Tibial nerve (tissue), 3 donors: ENCODE measurements at regions not wholly inside any gene's neighbourhood (a gene's known extent, or its start where the extent isn't known, plus 50 kb on each side); places are given as distances from the start of the nearest gene placed in this dataset.

ENCODE experiments used
- POLR2A ChIP-seq, 2 donors: fragments of 450-650 bp; IDR thresholded peaks; one replicate each; pipeline ENCODE4 v1.6.1; 2017; ENCODE audit warnings: antibody characterized with exemption in 2 of 2, mild to moderate bottlenecking in 2 of 2, moderate library complexity in 2 of 2
- TF ChIP-seq, protein P1 (sequence below), 5 experiments: fragments of 200-600 bp in 3 of 5; fragments of 450-650 bp in 2 of 5; sonication (generic) in 3 of 5; IDR thresholded peaks; one replicate each; pipeline ENCODE4 v1.5.1; 2016 to 2019; ENCODE audit warnings: antibody characterized with exemption in 5 of 5, mild to moderate bottlenecking in 3 of 5, moderate library complexity in 2 of 5

DNA sequence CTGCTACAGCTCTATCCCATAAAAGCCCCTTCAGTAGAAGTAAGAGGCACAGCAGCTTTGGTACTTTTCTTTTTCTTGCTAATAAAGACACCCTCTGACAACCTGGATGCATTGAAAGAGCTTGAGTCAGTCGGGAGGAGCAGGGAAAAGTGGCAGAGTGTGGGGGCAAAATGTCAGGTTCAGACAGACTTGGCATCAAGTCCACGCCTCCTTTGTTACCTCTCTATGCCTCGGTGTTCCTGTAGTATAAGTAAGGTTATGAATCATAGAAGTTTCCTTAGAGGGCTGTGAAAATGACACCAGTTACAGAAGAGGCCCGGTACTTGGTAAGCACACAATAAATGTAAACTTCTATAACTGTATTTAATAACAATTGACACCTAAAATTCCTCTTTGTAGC is 133.9 kb downstream of the ESM1 start:
- TF ChIP-seq, protein P1, sequence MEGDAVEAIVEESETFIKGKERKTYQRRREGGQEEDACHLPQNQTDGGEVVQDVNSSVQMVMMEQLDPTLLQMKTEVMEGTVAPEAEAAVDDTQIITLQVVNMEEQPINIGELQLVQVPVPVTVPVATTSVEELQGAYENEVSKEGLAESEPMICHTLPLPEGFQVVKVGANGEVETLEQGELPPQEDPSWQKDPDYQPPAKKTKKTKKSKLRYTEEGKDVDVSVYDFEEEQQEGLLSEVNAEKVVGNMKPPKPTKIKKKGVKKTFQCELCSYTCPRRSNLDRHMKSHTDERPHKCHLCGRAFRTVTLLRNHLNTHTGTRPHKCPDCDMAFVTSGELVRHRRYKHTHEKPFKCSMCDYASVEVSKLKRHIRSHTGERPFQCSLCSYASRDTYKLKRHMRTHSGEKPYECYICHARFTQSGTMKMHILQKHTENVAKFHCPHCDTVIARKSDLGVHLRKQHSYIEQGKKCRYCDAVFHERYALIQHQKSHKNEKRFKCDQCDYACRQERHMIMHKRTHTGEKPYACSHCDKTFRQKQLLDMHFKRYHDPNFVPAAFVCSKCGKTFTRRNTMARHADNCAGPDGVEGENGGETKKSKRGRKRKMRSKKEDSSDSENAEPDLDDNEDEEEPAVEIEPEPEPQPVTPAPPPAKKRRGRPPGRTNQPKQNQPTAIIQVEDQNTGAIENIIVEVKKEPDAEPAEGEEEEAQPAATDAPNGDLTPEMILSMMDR (IDR thresholded peaks at IDR 0.05): no peak
- no peak for TF ChIP-seq POLR2A (IDR thresholded peaks at IDR 0.05)
